CD4-positive, alpha-beta T cell treated with Interferon alpha-2 for 1 hour (primary cell): ENCODE measurements at regions not wholly inside any gene's neighbourhood (a gene's known extent, or its start where the extent isn't known, plus 50 kb on each side); places are given as distances from the start of the nearest gene placed in this dataset.

Experiments used
- DNase-seq, 2 donors: peaks; one replicate each; pipeline ENCODE4 v3.0.0-alpha.2; 2020 to 2022

GRCh38 chr9:16025627-16026026 is 472.8 kb downstream of the CCDC171 start:
- DNase-seq = no peak

DNA sequence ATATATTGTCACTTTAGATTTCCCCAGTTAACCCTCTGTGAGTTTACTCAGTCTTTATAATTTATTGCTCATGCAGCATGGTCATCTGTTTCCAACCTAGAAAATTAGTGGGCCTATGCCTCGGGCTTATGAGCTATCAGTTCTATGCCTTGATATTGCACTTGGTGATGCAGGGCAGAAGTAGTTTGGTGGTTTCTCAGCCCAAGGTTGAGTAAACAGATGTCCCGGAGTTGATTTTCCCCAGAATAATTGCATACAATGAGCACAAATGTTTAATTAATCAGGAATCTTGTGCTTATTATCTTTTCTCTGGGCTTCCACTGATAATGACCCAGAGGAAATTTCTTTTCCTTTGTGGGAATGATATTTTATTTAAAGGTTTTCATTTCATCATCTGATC is 474.0 kb downstream of the CCDC171 start:
- DNase-seq = no peak

GRCh38 chr9:16028548-16028947 is 475.7 kb downstream of the CCDC171 start:
- DNase-seq = no peak

DNA sequence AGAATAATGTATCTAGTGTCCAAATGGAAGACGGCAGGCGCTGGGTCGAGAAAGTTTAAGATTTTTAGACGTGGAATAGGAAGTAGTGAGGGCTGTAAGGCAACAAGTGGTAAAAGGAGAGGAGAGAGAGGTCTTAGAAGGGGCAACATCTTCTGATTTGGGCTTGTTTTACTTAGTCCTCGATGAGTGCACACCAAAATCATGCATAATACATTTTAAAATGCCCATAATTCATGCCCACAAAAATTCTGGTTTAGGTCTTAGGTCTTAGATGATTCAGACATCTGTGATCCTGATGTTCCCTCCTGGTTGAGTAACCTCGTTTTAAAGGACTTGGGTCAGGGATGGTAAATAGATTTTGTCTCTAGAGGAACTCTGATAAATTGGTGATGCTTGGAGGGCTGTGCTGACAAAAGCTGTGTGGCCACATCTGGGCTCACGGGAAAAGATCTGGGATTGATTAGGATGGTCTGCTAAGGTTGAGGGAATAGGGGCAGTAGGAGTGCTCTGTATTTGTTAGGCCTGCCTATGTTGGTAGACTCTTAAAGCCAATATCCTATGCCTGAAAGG is 476.3 kb downstream of the CCDC171 start:
- no peak for DNase-seq

DNA sequence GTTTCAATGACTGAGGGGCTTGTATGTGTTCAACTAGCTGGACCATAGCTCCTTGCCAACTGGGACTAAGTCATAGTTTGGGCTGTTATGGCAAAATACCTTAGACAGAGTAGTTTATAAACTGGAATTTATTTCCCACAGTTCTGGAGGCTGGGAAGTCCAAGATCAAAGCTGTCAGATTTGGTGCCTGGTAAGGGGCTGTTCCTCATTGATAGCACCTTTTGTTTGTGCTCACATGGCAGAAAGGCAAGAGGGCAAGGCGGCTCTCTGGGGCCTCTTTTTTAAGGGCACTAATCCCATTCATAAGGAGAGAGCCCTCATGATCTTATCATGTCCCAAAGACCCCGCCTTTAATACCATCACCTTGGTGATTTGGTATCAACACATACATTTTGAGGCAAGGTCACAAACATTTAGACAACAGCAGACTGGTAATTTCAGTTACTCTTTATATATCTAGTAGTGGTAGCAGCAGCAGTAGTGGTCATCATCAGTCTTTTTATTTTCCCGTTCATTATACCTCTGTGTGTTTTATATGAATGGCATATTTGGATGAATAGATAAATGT is 477.0 kb downstream of the CCDC171 start:
- no peak for DNase-seq

- DNase-seq = no peak
Observed at GRCh38 chr9:16030528-16031185, 477.8 kb downstream of the CCDC171 start.

DNA sequence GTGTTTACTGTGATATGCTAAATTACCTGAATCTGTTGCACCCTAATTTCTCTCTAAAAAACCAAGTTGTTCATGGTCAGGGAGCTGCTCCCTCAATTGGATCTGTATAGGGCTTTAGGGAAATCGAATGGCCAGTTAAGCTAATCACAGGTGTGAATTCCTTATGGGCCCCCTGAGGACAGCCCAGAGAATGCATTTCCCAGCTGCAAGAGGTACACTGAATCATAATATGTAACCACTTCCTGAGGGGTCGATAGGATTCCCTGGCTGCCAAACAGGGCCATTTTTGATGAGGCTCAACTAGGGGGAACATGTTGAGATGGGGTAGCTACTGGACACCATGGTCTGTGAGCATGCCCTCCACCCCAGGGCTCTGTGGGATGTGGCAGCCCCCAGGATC is 478.6 kb downstream of the CCDC171 start:
- DNase-seq = no peak

GRCh38 chr9:16031971-16032370 is 479.1 kb downstream of the CCDC171 start:
- no peak for DNase-seq

- no peak for DNase-seq
Observed at GRCh38 chr9:16032799-16033198, 480.0 kb downstream of the CCDC171 start.

DNA sequence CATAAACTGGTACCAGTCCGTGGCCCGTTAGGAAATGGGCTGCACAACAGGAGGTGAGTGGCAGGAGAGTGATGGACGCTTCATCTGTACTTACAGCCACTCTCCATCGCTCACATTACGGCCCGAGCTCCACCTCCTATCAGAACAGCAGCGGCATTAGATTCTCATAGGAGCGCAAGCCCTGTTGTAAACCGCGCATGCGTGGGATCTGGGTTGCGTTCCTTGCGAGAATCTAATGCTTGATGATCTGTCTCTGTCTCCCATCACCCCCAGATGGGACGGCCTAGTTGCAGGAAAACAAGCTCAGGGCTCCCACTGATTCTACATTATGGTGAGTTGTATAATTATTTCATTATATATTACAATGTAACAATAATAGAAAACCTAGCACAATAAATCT is 480.4 kb downstream of the CCDC171 start:
- DNase-seq = no peak

- DNase-seq = no peak
Observed at GRCh38 chr9:16033921-16034691, 481.3 kb downstream of the CCDC171 start.

- DNase-seq = no peak
Observed at GRCh38 chr9:16039218-16039987, 486.6 kb downstream of the CCDC171 start.

DNA sequence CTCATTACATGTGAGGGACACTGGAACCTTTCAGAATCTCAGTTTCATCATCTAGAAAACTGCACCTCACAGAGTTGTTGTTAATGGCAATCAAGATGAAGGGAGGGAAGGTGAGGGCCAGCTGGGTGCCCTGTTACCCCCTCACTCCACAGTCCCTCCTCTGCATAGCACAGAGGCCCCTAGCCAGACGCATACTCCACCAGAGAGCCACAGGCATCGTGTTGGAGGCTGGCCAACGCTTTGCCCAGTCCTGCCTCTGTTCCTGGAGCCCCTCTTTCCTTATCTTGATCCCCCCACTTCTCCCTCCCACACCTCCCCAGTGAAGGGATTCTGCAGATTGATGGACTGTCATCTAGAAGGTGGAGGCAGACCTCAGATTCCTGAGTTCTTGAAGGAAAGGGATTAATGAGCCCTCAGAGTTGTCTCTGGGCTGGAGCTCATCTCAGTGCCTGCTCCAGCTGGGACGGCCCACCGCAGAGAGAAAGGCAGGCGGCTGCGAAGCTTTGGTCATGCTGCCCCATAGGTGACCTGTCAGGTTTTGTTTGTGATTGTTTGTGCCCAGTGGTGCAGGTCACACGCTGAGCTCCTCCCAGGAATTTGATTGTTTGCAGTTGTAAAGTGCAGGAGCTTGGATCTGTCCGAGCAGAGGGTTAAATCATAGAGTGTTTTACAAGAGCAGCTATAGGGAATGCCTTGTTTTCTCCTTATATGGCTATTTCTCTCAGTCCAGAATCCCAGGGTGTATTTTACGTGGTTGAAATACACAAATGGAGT is 487.3 kb downstream of the CCDC171 start:
- no peak for DNase-seq

DNA sequence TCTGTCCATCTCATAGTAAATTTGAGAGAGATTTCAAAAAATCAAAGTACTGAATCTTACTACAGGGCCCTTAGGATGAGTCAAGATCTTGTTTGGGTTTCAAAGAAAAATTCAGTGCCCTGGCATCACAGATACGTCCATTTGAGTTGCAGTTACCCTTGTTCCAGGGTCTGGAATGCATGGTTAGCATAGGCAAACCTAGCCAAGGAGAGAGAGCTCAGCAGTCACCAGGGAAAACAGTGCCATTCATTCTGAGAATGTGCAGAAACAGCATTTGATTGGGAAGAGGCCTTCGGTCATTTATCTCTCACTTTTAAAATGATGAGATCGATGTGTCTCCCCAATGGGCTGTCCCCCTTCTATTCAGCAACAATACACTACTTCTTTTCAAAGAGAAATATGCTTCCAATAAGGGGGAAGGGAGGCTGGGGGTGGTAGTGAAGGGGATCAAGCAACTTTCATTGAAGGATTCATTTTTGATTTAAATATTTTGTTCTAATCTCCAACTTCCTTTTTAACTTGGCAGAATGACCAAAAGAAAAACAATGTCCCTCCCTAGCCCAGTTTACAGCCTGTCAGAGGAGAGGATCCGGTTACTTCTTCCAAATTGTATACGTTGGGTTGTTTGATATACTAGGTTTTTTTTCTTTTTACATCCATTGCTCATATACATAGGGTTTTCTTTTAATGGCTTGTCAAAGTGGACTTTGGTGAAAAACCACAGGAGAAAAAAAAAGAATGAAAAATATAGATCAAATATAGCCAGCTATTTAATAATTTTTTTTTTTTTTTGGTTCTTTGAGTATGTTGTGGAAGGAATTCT is 491.1 kb downstream of the CCDC171 start:
- DNase-seq = no peak

DNA sequence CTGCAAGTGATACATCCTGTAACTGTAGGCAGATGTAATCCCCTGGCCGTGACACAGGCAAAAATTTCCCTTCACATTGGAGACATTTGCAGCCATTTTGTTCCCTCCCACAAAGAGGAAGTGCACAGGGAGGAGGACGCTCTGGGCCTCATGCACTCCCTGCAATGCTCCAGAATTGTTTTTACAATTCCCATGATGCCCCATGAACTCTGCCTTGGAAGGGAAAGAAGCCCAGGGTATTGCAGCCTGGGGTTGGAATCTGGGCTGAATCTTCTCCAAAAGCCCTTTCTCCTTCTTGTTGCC is 491.7 kb downstream of the CCDC171 start:
- DNase-seq = no peak

DNA sequence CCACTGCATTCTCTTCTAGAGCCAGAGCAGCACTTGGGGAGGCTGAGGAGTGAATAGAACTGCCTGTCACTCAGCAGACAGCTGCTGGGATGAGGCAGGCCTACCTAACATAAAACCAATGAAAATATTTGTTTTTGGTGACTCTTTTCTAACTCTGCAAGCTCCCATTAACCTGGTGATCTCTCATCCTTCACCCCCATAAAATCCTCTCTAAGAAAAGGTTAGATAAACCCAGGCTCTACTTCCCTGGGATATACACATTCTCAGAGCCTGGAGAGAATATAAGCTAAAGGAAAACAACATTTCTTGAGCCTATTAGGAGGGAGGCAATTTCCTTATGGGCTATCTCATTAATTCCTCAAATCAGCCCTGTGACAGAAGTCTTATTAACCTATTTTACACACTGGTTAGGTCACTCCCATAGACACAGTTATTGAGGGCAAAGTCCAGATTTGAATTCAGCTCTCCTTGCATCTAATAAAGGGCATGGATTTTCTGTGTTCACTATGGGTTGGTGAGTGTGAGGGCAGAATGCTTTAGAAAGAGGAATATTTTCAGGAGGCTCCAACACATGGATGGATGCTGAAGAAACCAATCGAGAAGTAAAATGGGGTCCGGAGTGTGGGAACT is 492.9 kb downstream of the CCDC171 start:
- no peak for DNase-seq

DNA sequence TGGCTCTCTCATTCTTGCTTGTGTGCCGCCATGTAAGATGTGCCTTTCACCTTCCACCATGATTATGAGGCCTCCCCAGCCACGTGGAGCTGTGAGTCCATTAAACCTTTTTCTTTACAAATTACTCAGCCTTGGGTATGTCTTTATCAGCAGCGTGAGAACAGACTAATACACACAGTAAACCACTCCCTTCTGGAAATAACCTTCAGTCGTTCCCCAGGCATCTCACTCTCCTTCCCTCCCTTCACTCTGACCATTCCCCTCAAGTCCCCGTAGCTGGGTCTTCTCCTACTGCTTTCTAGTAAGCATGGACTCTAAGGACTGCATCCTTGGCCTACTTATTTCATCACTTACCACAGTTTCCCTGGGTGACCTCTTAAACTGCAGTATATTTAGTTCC is 493.9 kb downstream of the CCDC171 start:
- no peak for DNase-seq

GRCh38 chr9:16048129-16048528 is 495.3 kb downstream of the CCDC171 start:
- DNase-seq = no peak

- DNase-seq = no peak
Observed at GRCh38 chr9:16052146-16052545, 499.3 kb downstream of the CCDC171 start.

DNA sequence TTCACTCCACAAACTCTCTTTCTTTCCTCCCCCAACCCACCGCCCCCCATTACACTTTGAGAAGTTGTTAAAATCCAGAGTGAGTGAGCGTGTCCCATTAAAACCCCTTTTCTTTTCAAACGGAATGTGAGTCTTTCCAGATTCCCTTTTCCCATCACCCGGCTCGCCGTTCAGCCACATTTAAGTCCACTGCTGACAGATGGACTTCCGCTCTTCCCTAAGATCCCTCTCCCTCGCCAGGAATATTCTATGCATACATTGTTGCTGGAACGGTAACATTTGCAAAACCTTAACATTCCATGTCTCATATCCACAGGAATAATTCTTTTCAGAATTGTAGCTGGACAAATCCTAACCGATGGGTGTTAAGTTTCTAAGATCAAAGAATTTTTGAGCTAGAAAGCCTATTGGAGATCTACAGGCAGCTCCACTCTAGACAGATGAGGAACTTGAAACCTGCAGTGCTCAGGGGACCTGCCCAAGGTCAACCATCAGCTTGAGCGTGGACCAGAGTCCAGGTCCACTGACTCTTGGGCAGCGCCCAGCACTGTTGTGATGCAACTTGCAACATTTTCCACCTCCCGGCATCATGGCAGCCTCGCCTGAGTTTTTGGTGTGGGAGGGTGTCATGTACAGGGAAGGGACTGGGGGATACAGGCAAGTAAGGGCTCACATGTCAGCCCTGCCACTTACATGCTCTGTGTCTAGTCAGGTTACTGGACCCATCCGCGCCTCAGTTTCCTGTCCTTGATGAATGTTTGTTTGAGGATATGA is 500.1 kb downstream of the CCDC171 start:
- DNase-seq = no peak
